Hindlimb muscle (tissue), 1 donor: ENCODE measurements at regions not wholly inside any gene's neighbourhood (a gene's known extent, or its start where the extent isn't known, plus 50 kb on each side); places are given as distances from the start of the nearest gene placed in this dataset.
"Not testable (repeated sequence)": the region's sequence is repeated elsewhere in the genome, so short reads cannot be mapped to it uniquely, and the experiment has no call there.

Experiments
- DNase-seq: peaks from one replicate; pipeline ENCODE4 v3.0.0-alpha.2; 2013

- no peak for DNase-seq
Measured at GRCh38 chr4:79743014-79743413, 330.0 kb downstream of the ANTXR2 start.

GRCh38 chr4:79739912-79740311 is 331.9 kb upstream of the GK2 start:
- no peak for DNase-seq

GRCh38 chr4:79723507-79723906 is 315.5 kb upstream of the GK2 start:
- no peak for DNase-seq

GRCh38 chr4:79700356-79700755 is 292.3 kb upstream of the GK2 start:
- DNase-seq = no peak

- DNase-seq = no peak
Measured at GRCh38 chr4:79697444-79697843, 289.4 kb upstream of the GK2 start.

- not testable (repeated sequence) for DNase-seq
Measured at GRCh38 chr4:79696534-79696933, 288.5 kb upstream of the GK2 start.

- DNase-seq = no peak
Measured at GRCh38 chr4:79695848-79696247, 287.8 kb upstream of the GK2 start.

- no peak for DNase-seq
Measured at GRCh38 chr4:79689740-79690139, 281.7 kb upstream of the GK2 start.

GRCh38 chr4:79688691-79689090 is 280.7 kb upstream of the GK2 start:
- DNase-seq = no peak

- DNase-seq = no peak
Measured at GRCh38 chr4:79687006-79687405, 279.0 kb upstream of the GK2 start.

GRCh38 chr4:79685542-79685941 is 277.5 kb upstream of the GK2 start:
- no peak for DNase-seq

GRCh38 chr4:79684516-79684915 is 276.5 kb upstream of the GK2 start:
- no peak for DNase-seq

GRCh38 chr4:79682801-79683530 is 274.9 kb upstream of the GK2 start:
- DNase-seq = peak; percentile 64

GRCh38 chr4:79682161-79682560 is 274.1 kb upstream of the GK2 start:
- no peak for DNase-seq

- DNase-seq = no peak
Measured at GRCh38 chr4:79679859-79680258, 271.8 kb upstream of the GK2 start.

- DNase-seq = no peak
Measured at GRCh38 chr4:79678472-79679202, 270.6 kb upstream of the GK2 start.

- DNase-seq = no peak
Measured at GRCh38 chr4:79676705-79677104, 268.7 kb upstream of the GK2 start.

- DNase-seq = not testable (repeated sequence)
Measured at GRCh38 chr4:79674906-79675305, 266.9 kb upstream of the GK2 start.

- DNase-seq = no peak
Measured at GRCh38 chr4:79673898-79674297, 265.9 kb upstream of the GK2 start.

GRCh38 chr4:79673377-79673776 is 265.3 kb upstream of the GK2 start:
- no peak for DNase-seq

- DNase-seq = no peak
Measured at GRCh38 chr4:79666875-79667274, 258.8 kb upstream of the GK2 start.

GRCh38 chr4:79666112-79666511 is 258.1 kb upstream of the GK2 start:
- DNase-seq = no peak

- no peak for DNase-seq
Measured at GRCh38 chr4:79663865-79664264, 255.8 kb upstream of the GK2 start.

GRCh38 chr4:79663141-79663540 is 255.1 kb upstream of the GK2 start:
- DNase-seq = no peak
